ENCODE measurements at regions not wholly inside any gene's neighbourhood (a gene's known extent, or its start where the extent isn't known, plus 50 kb on each side); places are given as distances from the start of the nearest gene placed in this dataset.

DNA sequence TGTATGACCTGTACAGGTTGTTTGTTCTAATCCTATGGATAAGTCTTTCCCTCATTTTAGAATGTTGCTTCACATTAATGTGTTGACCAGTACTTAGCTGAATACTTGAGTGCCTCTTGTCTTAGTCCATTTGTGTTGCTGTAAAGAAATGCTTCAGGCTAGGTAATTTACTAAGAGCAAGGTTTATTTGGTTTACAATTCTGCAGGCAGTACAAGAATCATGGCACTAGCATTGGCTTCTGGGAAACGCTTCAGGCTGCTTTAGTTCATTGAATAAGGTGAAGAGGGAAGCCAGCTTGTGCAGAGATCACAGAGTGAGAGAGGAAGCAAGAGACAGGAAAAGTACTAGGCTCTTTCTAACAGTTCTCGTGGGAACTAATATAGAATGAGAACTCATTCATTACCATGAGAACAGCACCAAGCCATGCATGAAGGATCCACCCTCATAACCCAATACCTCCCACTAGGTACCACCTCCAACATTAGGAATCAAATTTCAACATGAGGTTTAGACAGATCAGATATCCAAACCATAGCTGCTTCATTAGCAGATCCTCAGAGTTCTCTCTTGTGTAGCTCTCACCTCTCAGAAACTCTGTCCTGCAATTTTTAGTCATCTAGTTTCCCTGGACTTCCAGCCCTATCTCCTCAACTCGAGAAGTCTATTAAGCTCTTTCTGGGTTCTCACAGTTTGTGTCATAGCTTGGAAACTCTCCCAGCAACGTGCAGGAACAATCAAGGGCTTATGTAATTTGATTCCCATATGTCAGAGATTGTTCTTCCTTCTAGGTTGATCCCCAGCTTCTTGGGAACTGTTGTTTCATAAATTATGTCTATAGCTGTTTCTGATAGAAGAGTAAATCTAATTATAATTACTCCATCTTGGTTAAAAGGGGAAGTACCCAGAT, 2082.3 kb upstream of the CELF4 start:
- TF ChIP-seq EZH2phosphoT487 (IDR thresholded peaks at IDR 0.05) (no peak), EZH2 (IDR thresholded peaks at IDR 0.05) (no peak)
- TF ChIP-seq, protein P1, sequence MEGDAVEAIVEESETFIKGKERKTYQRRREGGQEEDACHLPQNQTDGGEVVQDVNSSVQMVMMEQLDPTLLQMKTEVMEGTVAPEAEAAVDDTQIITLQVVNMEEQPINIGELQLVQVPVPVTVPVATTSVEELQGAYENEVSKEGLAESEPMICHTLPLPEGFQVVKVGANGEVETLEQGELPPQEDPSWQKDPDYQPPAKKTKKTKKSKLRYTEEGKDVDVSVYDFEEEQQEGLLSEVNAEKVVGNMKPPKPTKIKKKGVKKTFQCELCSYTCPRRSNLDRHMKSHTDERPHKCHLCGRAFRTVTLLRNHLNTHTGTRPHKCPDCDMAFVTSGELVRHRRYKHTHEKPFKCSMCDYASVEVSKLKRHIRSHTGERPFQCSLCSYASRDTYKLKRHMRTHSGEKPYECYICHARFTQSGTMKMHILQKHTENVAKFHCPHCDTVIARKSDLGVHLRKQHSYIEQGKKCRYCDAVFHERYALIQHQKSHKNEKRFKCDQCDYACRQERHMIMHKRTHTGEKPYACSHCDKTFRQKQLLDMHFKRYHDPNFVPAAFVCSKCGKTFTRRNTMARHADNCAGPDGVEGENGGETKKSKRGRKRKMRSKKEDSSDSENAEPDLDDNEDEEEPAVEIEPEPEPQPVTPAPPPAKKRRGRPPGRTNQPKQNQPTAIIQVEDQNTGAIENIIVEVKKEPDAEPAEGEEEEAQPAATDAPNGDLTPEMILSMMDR (IDR thresholded peaks at IDR 0.05): no peak
